Psoas muscle (tissue), 7 donors: ENCODE measurements at regions not wholly inside any gene's neighbourhood (a gene's known extent, or its start where the extent isn't known, plus 50 kb on each side); places are given as distances from the start of the nearest gene placed in this dataset.

ENCODE experiments used
- ATAC-seq, 4 donors: fragments of 200-7000 bp; cut with Tn5 transposase; one replicate each; pipeline ENCODE4 v1.9.1; 2020; ENCODE audit warnings: moderate library complexity in 3 of 4, mild to moderate bottlenecking in 2 of 4
- DNase-seq, 2 donors: peaks; one replicate each; pipeline ENCODE4 v3.0.0-alpha.2; 2020
- H3K27ac ChIP-seq: fragments of 200-600 bp; one replicate; pipeline ENCODE4 v1.8.0; 2022
- H3K27me3 ChIP-seq, 3 donors: fragments of 200-600 bp in 1 of 3; one replicate each; pipeline versions ENCODE4 v1.6.1 to v1.8.0; 2013 to 2022; ENCODE audit warnings: low read length in 2 of 3, mild to moderate bottlenecking in 2 of 3, moderate library complexity in 1 of 3; ENCODE audit not compliant: insufficient read depth in 3 of 3
- H3K36me3 ChIP-seq, 2 donors: fragments of 200-600 bp in 1 of 2; one replicate each; pipeline versions ENCODE4 v1.6.1 to v1.8.0; 2013 to 2022; ENCODE audit warnings: low read depth in 1 of 2, mild to moderate bottlenecking in 1 of 2, moderate library complexity in 1 of 2; ENCODE audit not compliant: insufficient read depth in 1 of 2
- H3K4me1 ChIP-seq: fragments of 200-600 bp; one replicate; pipeline ENCODE4 v1.8.0; 2022
- H3K4me3 ChIP-seq: fragments of 200-600 bp; one replicate; pipeline ENCODE4 v1.8.0; 2022; ENCODE audit warnings: mild to moderate bottlenecking
- H3K9me3 ChIP-seq: fragments of 200-600 bp; one replicate; pipeline ENCODE4 v1.8.0; 2022
- WGBS, 3 donors: extraction: QIAGEN DNeasy Blood & Tissue Kit; methylation state at CpG; one replicate each; pipeline versions ENCODE4 v1.1.6 to v1.1.7; 2013; 5-methylcytosine and 5-hydroxymethylcytosine counted together
- intact Hi-C, 2 donors: fragments of 100-400 bp; cut with DNase I; formaldehyde crosslinking; loops; one replicate each; pipeline versions ENCODE4 v1.11.0 to v1.14.2; 2022
- TF ChIP-seq, protein P1 (sequence below): fragments of 200-600 bp; IDR thresholded peaks from one replicate; pipeline ENCODE4 v1.8.0; 2022; ENCODE audit warnings: antibody characterized with exemption
- donor health status: healthy with polysubstance abuse.
- donor health status: DM: no; HTN: no; CAD: no; lungs with moderate emphysema.
- donor health status: Bipolar disorder and iron deficiency.
- donor health status: healthy.
- donor health status: DM: yes; HTN: yes; CAD: no.
- donor health status: DM: no; HTN: no; CAD: no.
- donor health status: DM: yes; HTN: yes; CAD: no.

DNA sequence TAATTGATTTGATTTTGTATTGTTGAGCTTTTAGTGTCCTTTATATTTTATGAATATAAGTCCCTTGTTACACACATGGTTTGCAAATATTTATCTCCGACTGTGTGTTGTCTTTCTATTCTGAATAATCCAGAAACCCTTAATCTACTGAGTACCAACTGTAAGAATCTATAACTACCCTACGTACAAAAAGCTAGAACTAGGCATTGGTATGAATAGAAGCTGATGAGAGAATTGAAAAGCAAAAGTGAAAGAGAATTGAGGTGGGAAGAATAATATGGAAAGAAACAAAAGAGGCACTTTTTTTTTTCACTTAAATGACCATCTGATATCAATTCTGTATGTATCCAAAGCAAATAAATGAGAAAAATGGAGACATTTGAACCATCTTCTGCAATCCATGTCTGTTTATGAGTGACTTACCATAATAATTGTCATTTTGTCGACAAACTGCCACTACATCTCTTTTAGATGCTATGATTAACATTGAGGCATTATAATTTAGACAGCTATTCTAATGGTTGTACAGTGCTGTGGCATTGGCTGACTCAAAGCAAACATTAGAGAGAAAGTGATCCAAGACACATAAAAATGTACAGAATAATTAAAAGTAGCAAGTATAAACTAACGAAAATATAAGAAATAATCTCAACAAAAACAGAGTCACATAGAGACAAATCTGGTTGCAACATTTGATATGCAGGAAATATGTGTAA lies 1516.6 kb upstream of the AGA start:
- no peaks in the 10 kb centered on the region for H3K4me1 ChIP-seq
- DNase-seq (no peak), ATAC-seq (no peak)
- H3K27ac ChIP-seq, result no peak overlapping the region
- H3K4me3 ChIP-seq, result no peak overlapping the region
- no peaks in the 10 kb centered on the region for H3K27me3 ChIP-seq
- intact Hi-C loops, result loop anchor here in 1 of 2 donors (5.0 kb wide), 1 partner anchor 753 kb away; no protein-coding TSS in a partner anchor
- H3K9me3 ChIP-seq, result no peaks in the 10 kb centered on the region
- H3K36me3 ChIP-seq, result no peaks in the 10 kb centered on the region
- WGBS, 3 donors, result 72 to 84% (median 76%) methylated on average over 4 of the region's 4 CpGs
- TF ChIP-seq, protein P1, sequence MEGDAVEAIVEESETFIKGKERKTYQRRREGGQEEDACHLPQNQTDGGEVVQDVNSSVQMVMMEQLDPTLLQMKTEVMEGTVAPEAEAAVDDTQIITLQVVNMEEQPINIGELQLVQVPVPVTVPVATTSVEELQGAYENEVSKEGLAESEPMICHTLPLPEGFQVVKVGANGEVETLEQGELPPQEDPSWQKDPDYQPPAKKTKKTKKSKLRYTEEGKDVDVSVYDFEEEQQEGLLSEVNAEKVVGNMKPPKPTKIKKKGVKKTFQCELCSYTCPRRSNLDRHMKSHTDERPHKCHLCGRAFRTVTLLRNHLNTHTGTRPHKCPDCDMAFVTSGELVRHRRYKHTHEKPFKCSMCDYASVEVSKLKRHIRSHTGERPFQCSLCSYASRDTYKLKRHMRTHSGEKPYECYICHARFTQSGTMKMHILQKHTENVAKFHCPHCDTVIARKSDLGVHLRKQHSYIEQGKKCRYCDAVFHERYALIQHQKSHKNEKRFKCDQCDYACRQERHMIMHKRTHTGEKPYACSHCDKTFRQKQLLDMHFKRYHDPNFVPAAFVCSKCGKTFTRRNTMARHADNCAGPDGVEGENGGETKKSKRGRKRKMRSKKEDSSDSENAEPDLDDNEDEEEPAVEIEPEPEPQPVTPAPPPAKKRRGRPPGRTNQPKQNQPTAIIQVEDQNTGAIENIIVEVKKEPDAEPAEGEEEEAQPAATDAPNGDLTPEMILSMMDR, result no peak

DNA sequence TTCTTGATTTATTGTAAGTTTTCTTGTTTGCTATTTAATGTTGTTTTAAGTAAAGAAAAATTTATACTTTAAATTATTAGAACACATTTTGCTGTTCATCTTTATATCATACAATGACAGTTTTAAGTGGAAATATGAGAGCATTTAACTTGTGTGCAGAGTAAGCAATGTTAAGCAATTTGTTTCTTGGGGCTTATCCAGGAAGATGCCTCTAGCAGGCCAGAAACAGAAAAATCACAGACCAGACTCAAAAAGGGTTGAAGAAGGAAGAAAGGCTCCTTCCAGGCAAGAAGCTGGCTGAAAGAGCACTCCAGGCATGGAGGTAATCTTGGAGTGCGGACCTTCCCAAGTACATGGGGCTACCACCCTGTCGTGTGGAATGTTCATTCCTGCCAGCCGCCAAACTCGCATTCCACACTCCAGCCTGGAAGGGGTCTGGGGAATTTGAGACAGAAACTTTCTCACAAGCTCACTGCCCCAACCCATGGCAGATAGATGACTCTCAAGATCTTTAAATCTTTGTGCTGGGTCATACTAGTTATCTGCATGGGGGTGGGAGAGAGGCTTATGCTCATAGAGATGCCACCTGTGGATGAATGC lies 1521.3 kb upstream of the AGA start:
- no peak for ATAC-seq
- Histone ChIP-seq H3K27me3 (no peaks in the 10 kb centered on the region), H3K27ac (no peak overlapping the region), H3K4me3 (no peak overlapping the region), H3K9me3 (no peaks in the 10 kb centered on the region), H3K4me1 (no peaks in the 10 kb centered on the region), H3K36me3 (no peaks in the 10 kb centered on the region)
- 73 to 81% (median 76%) methylated on average over 4 of the region's 4 CpGs for WGBS, 3 donors
- intact Hi-C loops, result no loop called here
- TF ChIP-seq, protein P1, result no peak
- no peak for DNase-seq

DNA sequence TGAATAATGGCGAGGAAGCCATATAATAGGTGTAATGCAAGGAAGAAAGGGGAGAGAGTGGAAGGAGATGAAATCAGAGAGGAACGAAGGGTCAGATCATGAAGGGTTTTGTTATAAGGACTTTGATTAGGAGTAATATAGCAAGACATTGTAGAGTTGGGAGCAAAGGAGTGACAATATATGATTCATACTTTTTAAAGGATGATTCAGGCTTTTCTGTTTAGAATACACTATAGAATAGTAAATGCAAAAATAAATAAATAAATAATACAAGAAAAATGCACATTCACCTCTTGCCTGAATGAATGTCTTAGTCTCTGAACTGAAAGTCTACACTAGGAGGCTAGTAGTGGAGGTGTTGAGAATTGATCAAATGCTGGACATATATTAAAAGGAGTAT lies 1524.4 kb upstream of the AGA start:
- Histone ChIP-seq H3K9me3 (no peaks in the 10 kb centered on the region), H3K4me3 (no peak overlapping the region), H3K27ac (no peak overlapping the region), H3K4me1 (no peaks in the 10 kb centered on the region), H3K36me3 (no peaks in the 10 kb centered on the region), H3K27me3 (no peaks in the 10 kb centered on the region)
- TF ChIP-seq, protein P1, result no peak
- intact Hi-C loops, result no loop called here
- WGBS, 3 donors, result 70 to 81% (median 80%) methylated on average over 2 of the region's 2 CpGs
- DNase-seq (no peak), ATAC-seq (no peak)

DNA sequence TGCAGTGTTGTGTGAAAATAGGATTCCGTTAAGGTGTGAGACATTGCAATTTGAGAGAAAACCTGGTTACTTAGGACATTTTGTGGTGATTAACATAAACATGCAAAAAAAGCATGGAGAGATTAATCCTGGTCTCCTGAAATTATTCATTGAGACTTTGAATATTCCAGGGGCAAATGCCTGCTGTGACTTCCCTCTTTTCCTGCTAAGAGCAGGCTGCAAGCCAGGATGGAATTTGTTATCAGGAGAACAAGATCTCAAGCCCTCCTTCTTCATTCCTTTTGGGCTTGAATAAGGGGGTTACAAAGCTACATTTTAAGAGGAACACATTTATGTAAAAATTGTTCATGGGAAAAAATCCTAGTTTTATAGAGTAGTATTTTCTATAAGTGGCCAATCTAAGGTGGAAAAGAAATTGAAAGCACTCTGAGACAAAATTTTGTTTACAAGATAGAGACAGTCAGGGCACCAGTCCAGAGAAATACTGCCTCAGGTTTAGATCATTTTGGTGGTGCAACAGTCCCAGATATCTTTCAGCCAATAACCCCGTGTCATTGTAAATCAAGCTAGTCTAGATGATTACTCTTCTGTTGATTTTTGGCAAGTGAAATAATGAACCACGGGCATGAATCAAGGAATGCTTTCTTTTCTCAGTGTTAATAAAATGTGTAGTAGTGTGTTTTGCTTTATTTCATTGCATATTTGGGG lies 1528.3 kb upstream of the AGA start:
- TF ChIP-seq, protein P1, result no peak
- intact Hi-C loops, result no loop called here
- no peak for ATAC-seq
- H3K36me3 ChIP-seq, result no peaks in the 10 kb centered on the region
- H3K4me3 ChIP-seq, result no peak overlapping the region
- no peak overlapping the region for H3K27ac ChIP-seq
- no peak for DNase-seq
- H3K27me3 ChIP-seq, result no peaks in the 10 kb centered on the region
- 60 to 68% (median 65%) methylated on average over 3 of the region's 3 CpGs for whole genome bisulfite sequencing, 3 donors
- no peaks in the 10 kb centered on the region for H3K9me3 ChIP-seq
- no peaks in the 10 kb centered on the region for H3K4me1 ChIP-seq
